Endothelial cell of umbilical vein (primary cell): ENCODE measurements at regions not wholly inside any gene's neighbourhood (a gene's known extent, or its start where the extent isn't known, plus 50 kb on each side); places are given as distances from the start of the nearest gene placed in this dataset.

ENCODE experiments used
- EZH2 ChIP-seq: IDR thresholded peaks from 2 replicates; pipeline ENCODE4 v1.6.1; 2012; ENCODE audit warnings: borderline replicate concordance, low read depth, mild to moderate bottlenecking, moderate library complexity, low read length, inconsistent platforms; ENCODE audit not compliant: severe bottlenecking
- FOS ChIP-seq: IDR thresholded peaks from 2 replicates; pipeline ENCODE4 v1.6.1; 2011; ENCODE audit warnings: mild to moderate bottlenecking, low read length, moderate library complexity, borderline replicate concordance; ENCODE audit not compliant: insufficient read depth
- GATA2 ChIP-seq: IDR thresholded peaks from 2 replicates; pipeline ENCODE4 v1.7.0; 2011; ENCODE audit warnings: low read depth, mild to moderate bottlenecking, moderate library complexity, mixed read lengths, low read length; ENCODE audit not compliant: insufficient read length, insufficient read depth
- JUN ChIP-seq: IDR thresholded peaks from 2 replicates; pipeline ENCODE4 v1.6.1; 2011; ENCODE audit warnings: borderline replicate concordance, low read depth; ENCODE audit not compliant: insufficient read length, insufficient read depth
- MYC ChIP-seq: IDR thresholded peaks from one replicate; pipeline ENCODE4 v1.6.1; 2011; ENCODE audit warnings: mild to moderate bottlenecking, low read depth, low read length
- POLR2A ChIP-seq: IDR thresholded peaks from 2 replicates; pipeline ENCODE4 v1.6.1; 2012; ENCODE audit warnings: low read depth, mild to moderate bottlenecking, control low read depth, low read length
- POLR2AphosphoS5 ChIP-seq: IDR thresholded peaks from 2 replicates; pipeline ENCODE4 v1.6.1; 2012; ENCODE audit warnings: low read depth, mild to moderate bottlenecking, control low read depth, low read length, moderate library complexity; ENCODE audit not compliant: insufficient read depth
- TF ChIP-seq, protein P1 (sequence below), 2 donors: IDR thresholded peaks; 1 replicate in 1 of 2; 2 replicates in 1 of 2; pipeline ENCODE4 v1.5.1; 2011; ENCODE audit warnings: low read length in 2 of 2, mild to moderate bottlenecking in 2 of 2, moderate library complexity in 2 of 2, control low read depth in 1 of 2, inconsistent platforms in 1 of 2, low read depth in 1 of 2; ENCODE audit not compliant: insufficient read depth in 1 of 2; ENCODE audit errors: extremely low read depth in 1 of 2
- TF ChIP-seq, protein P2 (sequence below): IDR thresholded peaks from 2 replicates; pipeline ENCODE4 v1.6.1; 2011; ENCODE audit not compliant: insufficient read depth, insufficient read length

DNA sequence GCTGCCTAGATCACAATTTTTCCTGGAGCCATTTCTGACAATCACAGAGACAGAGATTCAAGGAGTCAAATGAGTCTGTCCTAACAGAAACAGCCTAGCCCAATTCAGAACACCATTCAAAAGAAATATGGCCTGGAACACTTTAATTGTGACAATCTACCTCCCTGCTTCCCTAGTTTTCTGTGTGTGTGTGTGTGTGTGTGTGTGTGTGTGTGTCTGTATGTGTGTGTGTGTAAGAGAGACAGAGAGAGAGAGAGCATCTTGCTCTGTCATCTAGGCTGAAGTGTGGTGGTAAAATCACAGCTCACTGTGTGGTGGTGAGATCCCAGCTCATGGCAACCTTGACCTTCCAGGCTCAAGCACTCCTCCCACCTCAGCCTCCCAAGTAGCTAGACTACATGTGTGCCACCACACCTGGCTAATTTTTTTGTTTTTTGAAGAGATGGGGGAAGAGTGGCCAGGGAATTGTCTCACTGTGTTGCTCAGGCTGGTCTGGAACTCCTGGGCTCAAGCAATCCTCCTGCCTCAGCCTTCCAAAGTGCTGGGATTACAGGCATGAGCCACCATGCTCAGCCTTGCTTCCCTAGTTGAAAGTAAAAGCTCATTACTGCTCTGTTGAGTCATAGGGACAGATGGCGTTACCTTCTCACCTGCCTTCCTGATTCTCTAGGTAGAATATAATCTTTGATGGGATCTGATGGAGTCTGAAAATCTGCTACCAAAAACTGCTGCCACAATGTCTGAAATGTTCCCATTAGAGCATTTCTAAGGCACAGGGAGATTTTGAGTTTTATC, 89.6 kb upstream of the BEND6 start:
- TF ChIP-seq, protein P1, sequence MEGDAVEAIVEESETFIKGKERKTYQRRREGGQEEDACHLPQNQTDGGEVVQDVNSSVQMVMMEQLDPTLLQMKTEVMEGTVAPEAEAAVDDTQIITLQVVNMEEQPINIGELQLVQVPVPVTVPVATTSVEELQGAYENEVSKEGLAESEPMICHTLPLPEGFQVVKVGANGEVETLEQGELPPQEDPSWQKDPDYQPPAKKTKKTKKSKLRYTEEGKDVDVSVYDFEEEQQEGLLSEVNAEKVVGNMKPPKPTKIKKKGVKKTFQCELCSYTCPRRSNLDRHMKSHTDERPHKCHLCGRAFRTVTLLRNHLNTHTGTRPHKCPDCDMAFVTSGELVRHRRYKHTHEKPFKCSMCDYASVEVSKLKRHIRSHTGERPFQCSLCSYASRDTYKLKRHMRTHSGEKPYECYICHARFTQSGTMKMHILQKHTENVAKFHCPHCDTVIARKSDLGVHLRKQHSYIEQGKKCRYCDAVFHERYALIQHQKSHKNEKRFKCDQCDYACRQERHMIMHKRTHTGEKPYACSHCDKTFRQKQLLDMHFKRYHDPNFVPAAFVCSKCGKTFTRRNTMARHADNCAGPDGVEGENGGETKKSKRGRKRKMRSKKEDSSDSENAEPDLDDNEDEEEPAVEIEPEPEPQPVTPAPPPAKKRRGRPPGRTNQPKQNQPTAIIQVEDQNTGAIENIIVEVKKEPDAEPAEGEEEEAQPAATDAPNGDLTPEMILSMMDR (IDR thresholded peaks at IDR 0.05; ENCODE audit: extremely low read depth in 1 of 2, insufficient read depth in 1 of 2, low read depth in 1 of 2, low read length in 2 of 2), result no peak
- no peak for TF ChIP-seq POLR2A
- TF ChIP-seq EZH2, result no peak
- TF ChIP-seq FOS, result no peak
- no peak for TF ChIP-seq POLR2AphosphoS5
- no peak for TF ChIP-seq MYC
- TF ChIP-seq JUN, result no peak
- TF ChIP-seq, protein P2, sequence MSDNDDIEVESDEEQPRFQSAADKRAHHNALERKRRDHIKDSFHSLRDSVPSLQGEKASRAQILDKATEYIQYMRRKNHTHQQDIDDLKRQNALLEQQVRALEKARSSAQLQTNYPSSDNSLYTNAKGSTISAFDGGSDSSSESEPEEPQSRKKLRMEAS, result no peak
- no peak for TF ChIP-seq GATA2
